ENCODE measurements at regions not wholly inside any gene's neighbourhood (a gene's known extent, or its start where the extent isn't known, plus 50 kb on each side); places are given as distances from the start of the nearest gene placed in this dataset.
"Not testable (repeated sequence)": the region's sequence is repeated elsewhere in the genome, so short reads cannot be mapped to it uniquely, and the experiment has no call there.

DNA sequence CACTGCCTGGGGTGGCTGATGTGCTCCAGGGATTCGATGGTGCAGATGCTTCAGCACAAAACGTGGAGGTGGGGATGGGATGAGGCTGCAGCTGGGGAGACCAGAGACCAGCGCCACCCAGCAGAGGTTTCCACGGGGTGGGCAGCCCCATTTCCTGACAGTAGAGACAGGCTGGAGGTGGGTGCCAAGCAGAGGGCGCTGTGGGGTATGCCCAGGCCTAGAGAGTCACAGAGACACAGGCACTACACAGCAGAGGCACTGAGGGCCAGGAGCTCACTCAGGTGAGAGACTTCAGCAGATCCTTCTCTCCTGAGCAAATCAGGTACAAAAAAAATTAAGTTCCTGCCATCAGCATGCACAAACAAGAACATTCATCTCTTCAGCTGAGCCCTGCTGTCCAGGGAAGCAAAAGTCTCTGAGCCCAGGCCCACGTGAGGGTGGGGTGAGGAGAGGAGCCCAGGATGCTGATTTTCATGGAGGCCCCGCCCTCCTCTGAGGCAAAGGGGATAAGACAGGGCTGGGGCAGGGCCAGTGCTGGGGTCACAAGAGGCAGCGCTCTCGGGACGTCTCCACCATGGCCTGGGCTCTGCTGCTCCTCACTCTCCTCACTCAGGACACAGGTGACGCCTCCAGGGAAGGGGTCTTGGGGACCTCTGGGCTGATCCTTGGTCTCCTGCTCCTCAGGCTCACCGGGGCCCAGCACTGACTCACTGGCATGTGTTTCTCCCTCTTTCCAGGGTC lies 53.1 kb downstream of the GGTLC2 start:
- ATAC-seq (replicated peaks in 1 of 4) = no peak
- POLR2A ChIA-PET = no interaction called here

GRCh38 chr22:22698263-22698750 lies 53.9 kb downstream of the GGTLC2 start:
- DNase-seq = no peak
- Histone ChIP-seq H3K4me1 (ENCODE audit: control insufficient read depth in 1 of 2, extremely low read depth in 1 of 2, insufficient read depth in 2 of 2, low read length in 2 of 2) (no peaks in the 10 kb centered on the region), H3K27me3 (replicated peaks in 1 of 2; ENCODE audit: control insufficient read depth in 2 of 2, extremely low read depth in 1 of 2, insufficient read depth in 2 of 2, low read length in 1 of 2) (peaks cover 0 to 16% of the 10 kb centered on the region in 2 experiments), H3K9me3 (no peaks in the 10 kb centered on the region), H3K4me3 (ENCODE audit: control insufficient read depth in 1 of 2, extremely low read depth in 1 of 2, low read length in 1 of 2) (no peak overlapping the region), H3K27ac (ENCODE audit: low read length) (no peak overlapping the region), H3K36me3 (ENCODE audit: control insufficient read depth in 2 of 2, extremely low read depth in 1 of 2, insufficient read depth in 1 of 2, low read length in 1 of 2) (no peaks in the 10 kb centered on the region)
- Mint-ChIP-seq H3K27me3 (no peaks in the 10 kb centered on the region), H3K36me3 (no peaks in the 10 kb centered on the region), H3K9me3 (no peaks in the 10 kb centered on the region), H3K4me1 (no peaks in the 10 kb centered on the region), H3K4me3 (no peak overlapping the region), H3K27ac (no peak overlapping the region)
- WGBS (ENCODE audit: insufficient coverage) = 71% methylated on average over 7 of the region's 7 CpGs
- CTCF ChIA-PET = no interaction called here
- ATAC-seq (replicated peaks in 1 of 4) = no peak
- POLR2A ChIA-PET = no interaction called here

More for the DNA sequence above, 53.1 kb downstream of the GGTLC2 start:
- no peak overlapping the region for H3K27ac ChIP-seq (ENCODE audit: low read length)
- Mint-ChIP-seq H3K27me3 (peaks cover 0 to 1% of the 10 kb centered on the region in 2 donors), H3K36me3 (no peaks in the 10 kb centered on the region), H3K27ac (no peak overlapping the region), H3K9me3 (no peaks in the 10 kb centered on the region), H3K4me1 (no peaks in the 10 kb centered on the region), H3K4me3 (no peak overlapping the region)
- H3K4me1 ChIP-seq (ENCODE audit: control insufficient read depth in 1 of 2, extremely low read depth in 1 of 2, insufficient read depth in 2 of 2, low read length in 2 of 2) = no peaks in the 10 kb centered on the region
- no peak overlapping the region for H3K4me3 ChIP-seq (ENCODE audit: control insufficient read depth in 1 of 2, extremely low read depth in 1 of 2, low read length in 1 of 2)
- CTCF ChIA-PET = no interaction called here
- peak in 1 of 35 experiments; percentile 11 for DNase-seq
- H3K9me3 ChIP-seq = no peaks in the 10 kb centered on the region
- WGBS (ENCODE audit: insufficient coverage) = 51% methylated on average over 3 of the region's 12 CpGs
- peaks cover 0 to 13% of the 10 kb centered on the region in 2 experiments for H3K27me3 ChIP-seq (replicated peaks in 1 of 2; ENCODE audit: control insufficient read depth in 2 of 2, extremely low read depth in 1 of 2, insufficient read depth in 2 of 2, low read length in 1 of 2)
- no peaks in the 10 kb centered on the region for H3K36me3 ChIP-seq (ENCODE audit: control insufficient read depth in 2 of 2, extremely low read depth in 1 of 2, insufficient read depth in 1 of 2, low read length in 1 of 2)

GRCh38 chr22:22700631-22701030 lies 56.2 kb downstream of the GGTLC2 start:
- ChIA-PET POLR2A (no interaction called here), CTCF (no interaction called here)
- no peaks in the 10 kb centered on the region for H3K36me3 Mint-ChIP-seq
- no peak overlapping the region for H3K27ac Mint-ChIP-seq
- WGBS (ENCODE audit: insufficient coverage) = 60% methylated on average over 1 of the region's 1 CpG
- no peaks in the 10 kb centered on the region for H3K4me1 Mint-ChIP-seq
- H3K27me3 Mint-ChIP-seq = no peaks in the 10 kb centered on the region
- Histone ChIP-seq H3K27me3 (replicated peaks in 1 of 2; ENCODE audit: control insufficient read depth in 2 of 2, extremely low read depth in 1 of 2, insufficient read depth in 2 of 2, low read length in 1 of 2) (peaks cover 0 to 9% of the 10 kb centered on the region in 2 experiments), H3K36me3 (ENCODE audit: control insufficient read depth in 2 of 2, extremely low read depth in 1 of 2, insufficient read depth in 1 of 2, low read length in 1 of 2) (no peaks in the 10 kb centered on the region), H3K4me3 (ENCODE audit: control insufficient read depth in 1 of 2, extremely low read depth in 1 of 2, low read length in 1 of 2) (no peak overlapping the region), H3K9me3 (no peaks in the 10 kb centered on the region), H3K27ac (ENCODE audit: low read length) (no peak overlapping the region), H3K4me1 (ENCODE audit: control insufficient read depth in 1 of 2, extremely low read depth in 1 of 2, insufficient read depth in 2 of 2, low read length in 2 of 2) (no peaks in the 10 kb centered on the region)
- no peaks in the 10 kb centered on the region for H3K9me3 Mint-ChIP-seq
- no peak overlapping the region for H3K4me3 Mint-ChIP-seq
- ATAC-seq (replicated peaks in 1 of 4) (no peak), DNase-seq (no peak)

DNA sequence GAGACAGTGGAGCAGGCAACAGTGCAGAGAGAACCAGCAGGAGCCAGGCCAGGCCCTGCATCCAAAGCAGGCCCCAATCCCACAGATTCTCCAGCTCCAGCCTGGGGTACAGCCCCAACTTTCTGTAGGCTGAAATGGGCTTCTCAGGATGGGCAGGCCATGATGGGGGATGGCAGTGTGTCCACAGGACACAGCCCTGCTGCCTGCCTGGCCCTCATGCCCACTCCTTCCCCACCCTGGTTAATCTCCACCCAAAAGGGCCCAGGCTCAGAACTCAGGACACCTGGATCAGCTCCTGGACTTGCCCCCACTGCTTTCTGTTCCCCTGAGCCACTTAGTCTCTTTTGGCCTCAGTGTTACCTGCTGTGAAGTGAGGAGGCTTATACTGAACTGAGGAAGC lies 57.1 kb downstream of the GGTLC2 start:
- H3K36me3 Mint-ChIP-seq; ATAC-seq (replicated peaks in 1 of 4); DNase-seq; H3K27me3 ChIP-seq (replicated peaks in 1 of 2; ENCODE audit: control insufficient read depth in 2 of 2, extremely low read depth in 1 of 2, insufficient read depth in 2 of 2, low read length in 1 of 2); H3K9me3 Mint-ChIP-seq; H3K27me3 Mint-ChIP-seq; H3K9me3 ChIP-seq; CTCF ChIA-PET; H3K36me3 ChIP-seq (ENCODE audit: control insufficient read depth in 2 of 2, extremely low read depth in 1 of 2, insufficient read depth in 1 of 2, low read length in 1 of 2); POLR2A ChIA-PET; H3K27ac ChIP-seq (ENCODE audit: low read length); H3K4me1 ChIP-seq (ENCODE audit: control insufficient read depth in 1 of 2, extremely low read depth in 1 of 2, insufficient read depth in 2 of 2, low read length in 2 of 2); H3K4me3 Mint-ChIP-seq; H3K4me1 Mint-ChIP-seq; H3K4me3 ChIP-seq (ENCODE audit: control insufficient read depth in 1 of 2, extremely low read depth in 1 of 2, low read length in 1 of 2); H3K27ac Mint-ChIP-seq: not testable (repeated sequence)

GRCh38 chr22:22702237-22703202 lies 58.1 kb downstream of the GGTLC2 start:
- DNase-seq = no peak
- Mint-ChIP-seq H3K27me3 (no peaks in the 10 kb centered on the region), H3K4me3 (no peak overlapping the region), H3K27ac (no peak overlapping the region), H3K36me3 (no peaks in the 10 kb centered on the region), H3K4me1 (no peaks in the 10 kb centered on the region), H3K9me3 (no peaks in the 10 kb centered on the region)
- no peaks in the 10 kb centered on the region for H3K9me3 ChIP-seq
- H3K36me3 ChIP-seq (ENCODE audit: control insufficient read depth in 2 of 2, extremely low read depth in 1 of 2, insufficient read depth in 1 of 2, low read length in 1 of 2) = no peaks in the 10 kb centered on the region
- H3K27ac ChIP-seq (ENCODE audit: low read length) = no peak overlapping the region
- H3K4me3 ChIP-seq (ENCODE audit: control insufficient read depth in 1 of 2, extremely low read depth in 1 of 2, low read length in 1 of 2) = no peak overlapping the region
- no peak for ATAC-seq (replicated peaks in 1 of 4)
- CTCF ChIA-PET = no interaction called here
- peaks cover 0 to 5% of the 10 kb centered on the region in 2 experiments for H3K27me3 ChIP-seq (replicated peaks in 1 of 2; ENCODE audit: control insufficient read depth in 2 of 2, extremely low read depth in 1 of 2, insufficient read depth in 2 of 2, low read length in 1 of 2)
- H3K4me1 ChIP-seq (ENCODE audit: control insufficient read depth in 1 of 2, extremely low read depth in 1 of 2, insufficient read depth in 2 of 2, low read length in 2 of 2) = no peaks in the 10 kb centered on the region
- POLR2A ChIA-PET = interaction anchor here in 1 of 2 donors (0.5 kb wide), 1 partner anchor 467 kb away, joined by 4 read pairs; no protein-coding TSS in a partner anchor
- WGBS (ENCODE audit: insufficient coverage) = 75% methylated on average over 9 of the region's 9 CpGs

DNA sequence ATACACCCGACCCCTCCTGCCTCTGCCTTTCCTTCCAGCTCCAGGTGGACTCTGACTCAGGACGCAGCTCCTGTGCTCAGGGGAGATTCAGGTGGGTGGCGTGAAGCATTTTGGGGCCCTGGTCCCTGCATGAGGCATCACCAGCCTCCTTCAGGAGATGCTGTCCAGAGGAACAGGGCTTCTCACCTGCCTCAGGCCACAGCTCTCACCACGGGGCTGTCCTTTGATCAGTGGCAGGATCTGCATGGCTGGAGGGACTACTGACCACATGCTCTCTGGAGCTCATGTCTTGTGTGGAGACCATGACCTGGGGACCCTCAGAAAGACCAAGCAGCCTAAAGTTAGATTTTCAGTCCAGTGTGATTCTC lies 58.8 kb downstream of the GGTLC2 start:
- 81% methylated on average over 3 of the region's 4 CpGs for WGBS (ENCODE audit: insufficient coverage)
- peaks cover 0 to 5% of the 10 kb centered on the region in 2 experiments for H3K27me3 ChIP-seq (replicated peaks in 1 of 2; ENCODE audit: control insufficient read depth in 2 of 2, extremely low read depth in 1 of 2, insufficient read depth in 2 of 2, low read length in 1 of 2)
- H3K4me1 ChIP-seq (ENCODE audit: control insufficient read depth in 1 of 2, extremely low read depth in 1 of 2, insufficient read depth in 2 of 2, low read length in 2 of 2) = no peaks in the 10 kb centered on the region
- no peak for ATAC-seq (replicated peaks in 1 of 4)
- H3K4me3 ChIP-seq (ENCODE audit: control insufficient read depth in 1 of 2, extremely low read depth in 1 of 2, low read length in 1 of 2) = no peak overlapping the region
- Mint-ChIP-seq H3K36me3 (no peaks in the 10 kb centered on the region), H3K4me3 (no peak overlapping the region), H3K27me3 (no peaks in the 10 kb centered on the region), H3K4me1 (no peaks in the 10 kb centered on the region), H3K27ac (no peak overlapping the region), H3K9me3 (no peaks in the 10 kb centered on the region)
- ChIA-PET POLR2A (no interaction called here), CTCF (no interaction called here)
- DNase-seq = no peak
- H3K27ac ChIP-seq (ENCODE audit: low read length) = no peak overlapping the region
- H3K9me3 ChIP-seq = no peaks in the 10 kb centered on the region
- no peaks in the 10 kb centered on the region for H3K36me3 ChIP-seq (ENCODE audit: control insufficient read depth in 2 of 2, extremely low read depth in 1 of 2, insufficient read depth in 1 of 2, low read length in 1 of 2)
